Right forelimb (tissue), 1 donor: ENCODE measurements at regions not wholly inside any gene's neighbourhood (a gene's known extent, or its start where the extent isn't known, plus 50 kb on each side); places are given as distances from the start of the nearest gene placed in this dataset.
"Not testable (repeated sequence)": the region's sequence is repeated elsewhere in the genome, so short reads cannot be mapped to it uniquely, and the experiment has no call there.

Source experiments
- DNase-seq: peaks from one replicate; pipeline ENCODE4 v3.0.0-alpha.2; 2018

DNA sequence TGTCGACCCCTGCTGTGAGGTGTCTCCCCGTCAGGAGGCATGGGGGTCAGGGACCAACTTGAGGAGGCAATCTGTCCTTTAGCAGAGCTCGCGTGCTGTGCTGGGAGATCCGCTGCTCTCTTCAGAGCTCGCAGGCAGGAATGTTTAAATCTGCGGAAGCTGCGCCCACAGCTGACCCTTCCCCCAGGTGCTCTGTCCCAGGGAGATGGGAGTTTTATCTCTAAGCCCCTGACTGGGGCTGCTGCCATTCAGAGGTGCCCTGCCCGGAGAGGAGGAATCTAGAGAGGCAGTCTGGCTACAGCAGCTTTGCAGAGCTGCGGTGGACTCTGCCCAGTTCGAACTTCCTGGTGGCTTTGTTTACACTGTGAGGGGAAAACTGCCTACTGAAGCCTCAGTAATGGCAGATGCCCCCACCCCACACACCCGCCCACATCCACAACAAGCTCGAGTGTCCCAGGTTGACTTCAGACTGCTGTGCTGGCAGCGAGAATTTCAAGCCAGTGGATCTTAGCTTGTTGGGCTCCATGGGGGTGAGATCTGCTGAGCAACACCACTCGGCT, 133.1 kb downstream of the CENPC start:
- DNase-seq: not testable (repeated sequence)

DNA sequence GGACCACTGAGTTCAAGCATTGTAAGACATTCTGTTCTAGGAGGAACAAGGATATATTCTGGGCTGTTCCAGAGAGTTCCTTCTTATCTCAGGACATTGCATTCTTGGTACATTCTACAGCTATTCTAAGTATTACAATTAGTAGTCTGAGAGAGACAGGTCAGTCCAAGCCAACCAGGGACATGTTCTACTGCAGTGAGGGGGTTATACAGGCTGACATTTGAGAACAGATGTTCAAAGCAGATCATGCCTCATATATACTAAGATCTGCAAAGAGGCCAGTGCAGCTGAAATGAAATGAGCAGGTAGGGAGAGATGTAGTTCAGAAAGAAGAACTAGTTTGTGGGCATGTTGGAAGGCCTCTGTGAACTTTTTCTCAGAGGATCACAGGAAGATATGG, 142.0 kb downstream of the CENPC start:
- DNase-seq: no peak

DNA sequence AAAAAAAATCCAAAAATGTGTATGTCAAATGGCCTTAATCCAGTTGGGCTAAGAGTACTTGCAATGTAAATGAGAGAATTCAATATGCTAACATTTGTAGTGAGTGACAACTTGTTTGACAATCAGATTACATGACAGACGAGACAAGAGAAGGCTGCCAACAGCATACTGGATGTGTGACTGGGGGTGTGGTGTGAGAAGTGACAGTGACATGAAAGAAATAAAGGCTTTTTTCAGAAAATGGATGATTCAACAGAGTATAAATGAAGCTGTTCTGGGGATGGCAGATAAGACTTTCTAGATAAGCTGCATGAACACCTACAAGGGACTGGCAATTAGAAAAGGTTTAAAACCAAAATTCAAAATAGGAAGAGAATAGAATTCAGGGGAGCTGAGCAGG, 143.4 kb downstream of the CENPC start:
- no peak for DNase-seq

DNA sequence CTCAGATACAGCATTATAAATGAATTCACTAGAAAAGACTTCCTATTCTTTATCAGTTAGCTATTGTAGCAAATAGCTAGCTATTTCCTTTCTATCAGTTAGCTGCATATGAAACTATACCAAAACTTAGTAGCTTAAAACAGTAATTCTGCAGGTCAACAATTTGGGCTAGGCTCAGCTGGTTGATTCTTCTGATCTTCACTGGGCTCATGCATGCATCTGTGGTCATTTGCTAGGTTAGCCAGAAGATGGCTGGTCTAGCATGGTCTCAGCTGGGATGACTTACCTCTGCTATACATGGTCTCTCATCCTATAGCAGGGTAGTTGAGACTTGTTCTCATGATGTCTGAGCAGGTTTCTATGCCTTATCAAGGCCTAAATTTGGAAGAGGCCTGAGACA, 147.4 kb downstream of the CENPC start:
- no peak for DNase-seq

DNA sequence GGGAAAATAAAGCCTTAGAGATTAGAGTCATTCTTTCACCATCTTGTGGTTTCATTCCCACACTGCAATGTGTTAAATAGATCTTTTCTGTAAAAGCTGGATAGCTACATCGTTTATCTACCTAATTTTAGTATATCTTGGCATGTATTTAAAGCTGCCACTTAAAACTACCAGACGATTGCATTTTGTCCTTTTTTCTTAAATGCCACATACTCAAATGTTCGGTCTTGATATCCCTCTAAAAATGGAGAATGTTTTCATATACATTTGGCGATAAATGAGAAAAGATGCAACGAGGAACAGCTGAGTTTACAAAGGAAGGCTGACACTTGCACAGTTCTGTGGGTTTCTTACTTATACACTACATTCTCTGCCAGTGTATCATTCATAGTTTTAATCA, 148.3 kb downstream of the CENPC start:
- no peak for DNase-seq

DNA sequence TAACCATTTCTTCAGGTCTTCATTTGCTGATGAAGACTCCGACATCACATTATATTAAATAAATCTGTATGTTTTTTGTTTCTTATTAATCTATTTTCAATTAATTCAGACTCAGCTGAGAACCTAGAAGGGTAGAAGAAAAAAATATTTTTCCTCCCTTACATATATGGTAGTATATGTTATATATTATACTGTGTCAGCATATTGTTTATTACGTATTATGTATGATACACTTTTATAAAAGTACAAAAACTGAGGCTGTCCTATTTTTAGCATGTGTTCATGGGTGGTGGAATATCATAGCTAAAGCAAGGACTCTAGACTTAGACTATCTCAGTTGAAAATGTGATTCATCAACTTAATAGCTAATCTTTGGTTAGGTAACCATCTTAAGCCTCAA, 149.3 kb downstream of the CENPC start:
- DNase-seq: no peak

DNA sequence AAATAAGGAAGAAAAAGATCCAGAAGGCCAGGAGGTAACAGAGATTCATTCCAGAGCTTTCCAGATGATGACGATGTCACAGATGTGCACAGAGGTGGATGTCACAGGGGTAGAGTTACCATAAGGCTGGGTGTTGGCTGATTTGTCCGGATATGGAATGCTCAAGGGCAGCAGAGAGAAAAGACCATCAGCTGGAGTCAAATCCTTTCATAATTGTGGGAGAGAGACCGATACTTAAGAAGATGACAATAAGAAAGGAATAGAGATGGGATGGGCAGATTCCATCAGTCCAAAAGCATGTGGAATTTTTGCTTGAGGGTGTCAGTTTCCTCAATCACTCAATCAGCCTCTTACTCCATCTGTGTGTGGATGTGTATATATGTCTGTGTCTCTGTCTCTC, 150.4 kb downstream of the CENPC start:
- no peak for DNase-seq

DNA sequence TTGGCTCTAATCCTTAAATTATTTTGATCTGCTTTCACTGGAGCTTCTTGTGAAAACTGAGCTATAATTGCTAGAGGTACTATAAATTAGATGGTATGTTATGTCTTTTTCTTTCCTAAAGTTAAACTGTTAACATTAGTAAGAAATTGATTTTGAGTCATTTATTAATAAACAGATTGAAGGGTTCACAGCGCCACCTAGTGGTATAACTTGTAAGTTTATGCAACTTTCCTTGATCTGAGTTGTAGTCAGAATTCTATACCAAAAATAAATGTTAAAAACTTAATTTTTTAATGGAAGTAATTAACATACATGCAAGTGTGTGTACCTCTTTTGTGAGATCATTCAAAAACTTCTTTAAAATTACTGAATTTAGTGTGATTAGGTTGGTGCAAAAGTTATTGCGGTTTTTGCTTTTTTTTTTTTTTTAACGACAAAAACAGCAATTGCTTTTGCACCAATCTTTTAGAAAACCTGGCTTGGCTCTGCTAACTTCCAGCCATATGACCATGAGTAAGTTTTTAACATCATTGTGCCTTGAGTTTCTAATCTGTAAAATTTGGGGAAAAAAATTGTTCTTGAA, 151.5 kb downstream of the CENPC start:
- DNase-seq: no peak

DNA sequence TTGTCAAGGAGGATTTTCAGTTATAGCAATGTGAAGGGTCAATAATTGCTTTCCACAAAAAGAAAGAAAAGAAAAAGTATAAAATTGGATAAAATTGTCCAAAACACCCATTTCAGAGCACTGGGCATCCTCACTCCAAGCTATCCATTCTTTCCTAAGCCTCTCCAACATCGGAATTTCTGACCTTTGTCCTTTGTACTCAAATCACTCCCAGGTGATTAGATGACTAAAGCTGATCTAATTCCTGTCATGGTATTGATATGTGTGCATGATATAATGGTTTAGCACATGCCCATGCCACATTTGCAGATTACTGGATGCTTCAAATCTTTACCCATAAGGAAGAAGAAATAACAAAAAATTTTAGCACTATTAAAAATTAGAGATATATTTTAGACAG, 152.3 kb downstream of the CENPC start:
- no peak for DNase-seq

DNA sequence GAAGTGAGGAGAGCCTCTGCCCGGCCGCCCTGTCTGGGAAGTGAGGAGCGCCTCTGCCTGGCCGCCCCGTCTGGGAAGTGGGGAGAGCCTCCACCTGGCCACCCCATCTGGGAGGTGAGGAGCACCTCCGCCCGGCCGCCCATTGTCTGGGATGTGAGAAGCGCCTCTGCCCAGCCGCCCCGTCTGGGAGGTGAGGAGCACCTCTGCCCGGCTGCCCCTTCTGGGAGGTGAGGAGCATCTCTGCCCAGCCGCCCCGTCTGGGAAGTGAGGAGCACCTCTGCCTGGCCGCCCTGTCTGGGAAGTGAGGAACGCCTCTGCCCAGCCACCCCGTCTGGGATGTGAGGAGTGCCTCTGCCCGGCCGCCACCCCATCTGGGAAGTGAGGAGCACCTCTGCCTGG, 163.9 kb downstream of the CENPC start:
- DNase-seq: not testable (repeated sequence)

DNA sequence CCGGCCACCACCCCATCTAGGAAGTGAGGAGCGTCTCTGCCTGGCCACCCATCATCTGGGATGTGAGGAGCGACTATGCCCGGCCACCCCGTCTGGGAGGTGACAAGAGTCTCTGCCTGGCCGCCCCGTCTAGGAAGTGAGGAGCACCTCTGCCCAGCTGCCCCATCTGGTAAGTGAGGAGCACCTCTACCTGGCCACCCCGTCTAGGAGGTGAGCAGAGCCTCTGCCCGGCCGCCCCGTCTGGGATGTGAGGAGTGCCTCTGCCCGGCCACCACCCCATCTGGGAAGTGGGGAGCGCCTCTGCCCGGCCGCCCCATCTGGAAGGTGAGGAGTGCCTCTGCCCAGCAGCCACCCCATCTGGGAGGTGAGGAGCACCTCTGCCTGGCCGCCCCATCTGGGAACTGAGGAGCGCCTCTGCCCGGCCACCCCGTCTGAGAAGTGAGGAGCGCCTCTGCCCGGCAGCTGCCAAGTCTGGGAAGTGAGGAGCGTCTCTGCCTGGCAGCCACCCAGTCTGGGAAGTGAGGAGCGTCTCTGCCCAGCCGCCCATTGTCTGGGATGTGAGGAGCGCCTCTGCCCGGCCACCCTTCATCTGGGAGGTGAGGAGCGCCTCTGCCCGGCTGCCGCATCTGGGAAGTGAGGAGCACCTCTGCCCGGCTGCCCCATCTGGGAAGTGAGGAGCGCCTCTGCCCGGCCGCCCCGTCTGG, 164.4 kb downstream of the CENPC start:
- DNase-seq: not testable (repeated sequence)

DNA sequence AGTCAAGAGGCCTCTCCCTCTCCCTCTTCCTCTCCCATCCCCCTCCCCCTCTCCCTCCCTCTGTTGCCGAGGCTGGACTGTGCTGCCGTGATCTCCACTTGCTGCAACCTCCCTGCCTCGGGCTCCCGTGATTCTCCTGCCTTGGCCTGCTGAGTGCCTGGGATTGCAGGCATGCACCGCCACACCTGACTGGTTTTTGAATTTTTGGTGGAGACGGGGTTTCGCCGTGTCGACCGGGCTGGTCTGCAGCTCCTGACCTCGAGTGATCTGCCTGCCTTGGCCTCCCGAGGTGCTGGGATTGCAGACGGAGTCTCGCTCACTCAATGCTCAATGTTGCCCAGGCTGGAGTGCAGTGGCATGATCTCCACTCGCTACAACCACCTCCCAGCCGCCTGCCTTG, 165.1 kb downstream of the CENPC start:
- DNase-seq: no peak

DNA sequence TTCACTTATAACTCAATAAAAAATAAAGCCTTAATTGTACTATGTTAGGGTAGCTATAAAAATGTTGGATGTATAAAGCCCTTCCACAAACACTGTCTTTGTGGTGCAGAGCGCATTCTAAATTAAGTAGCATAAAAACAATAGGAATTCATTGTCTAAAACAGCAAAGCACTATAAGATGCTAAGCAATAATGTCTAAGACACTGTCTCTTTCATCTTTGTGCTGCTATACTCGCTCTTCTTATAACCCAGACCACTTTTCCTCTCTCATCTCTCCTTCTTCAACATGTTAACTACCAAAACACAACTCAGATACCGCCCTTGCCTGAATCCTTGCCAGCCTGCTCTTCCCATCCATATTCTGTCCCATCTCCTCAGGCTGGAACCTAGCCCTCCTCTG, 170.0 kb downstream of the CENPC start:
- DNase-seq: no peak

DNA sequence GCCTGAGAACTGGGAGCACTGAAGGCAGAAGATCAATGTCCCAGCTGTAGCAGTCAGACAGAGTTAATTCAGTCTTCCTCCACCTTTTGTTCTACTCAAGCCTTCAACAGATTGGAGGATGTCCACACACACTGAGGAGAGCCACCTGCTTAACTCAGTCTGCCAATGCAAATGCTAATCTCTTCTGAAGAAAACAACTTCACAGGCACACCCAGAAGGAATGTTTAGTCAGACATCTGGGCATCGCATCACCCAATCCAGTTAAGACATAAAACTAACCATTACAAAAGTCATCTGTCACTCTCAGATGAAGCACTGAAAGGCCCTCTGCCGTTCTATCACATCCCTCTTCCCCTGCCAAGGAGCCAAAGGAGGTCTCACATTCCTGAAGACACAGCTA, 173.7 kb downstream of the CENPC start:
- no peak for DNase-seq

DNA sequence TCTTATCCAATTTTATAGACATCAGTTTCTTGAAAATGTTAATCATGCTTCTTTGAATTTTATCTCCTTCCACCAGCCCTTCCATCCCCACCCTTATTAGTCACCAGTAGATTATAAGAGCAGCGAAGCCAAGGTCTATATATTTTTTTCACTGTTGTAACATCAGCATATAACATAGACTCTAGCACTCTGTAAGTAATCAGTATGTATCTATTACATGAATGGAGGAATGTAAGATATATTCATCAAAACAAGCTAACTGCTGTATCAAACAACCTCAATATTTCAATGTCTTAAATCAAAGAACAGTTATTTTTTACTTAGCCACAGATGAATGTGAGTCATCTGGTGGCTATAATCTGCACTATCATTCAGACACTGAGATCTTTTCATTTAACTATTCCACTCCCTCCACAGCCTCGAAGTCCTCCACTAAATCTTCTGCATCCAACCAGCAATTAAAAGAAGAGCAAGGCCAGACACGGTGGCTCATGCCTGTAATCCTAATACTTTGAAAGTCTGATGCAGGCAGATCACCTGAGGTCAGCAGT, 178.9 kb downstream of the CENPC start:
- DNase-seq: no peak

DNA sequence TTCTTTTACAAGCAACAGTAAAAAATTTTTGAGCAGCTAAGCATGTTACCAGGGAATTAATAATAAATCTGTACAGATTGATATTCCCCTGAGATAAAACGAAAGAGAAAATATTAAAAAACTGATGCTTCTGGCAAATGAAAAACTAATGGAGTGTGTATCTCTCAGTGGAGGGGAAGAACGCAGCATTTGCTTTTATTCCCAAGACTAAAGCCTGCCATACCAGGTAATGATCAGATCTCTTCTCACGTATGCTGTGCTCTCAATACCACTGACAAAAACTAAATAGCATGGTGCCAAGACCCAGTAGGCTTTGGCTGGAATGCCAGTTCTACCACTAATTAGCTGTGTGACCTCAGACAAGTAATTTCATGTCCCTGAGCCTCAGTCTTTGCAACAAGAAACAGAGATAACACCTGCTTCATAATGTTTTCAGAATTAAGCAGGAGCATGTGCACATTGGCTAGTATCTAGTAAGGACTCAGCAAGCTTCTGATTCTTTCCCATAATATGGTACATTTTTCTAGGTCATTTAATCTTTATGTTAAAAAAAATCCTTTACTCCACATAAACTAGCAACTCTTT, 179.6 kb downstream of the CENPC start:
- DNase-seq: no peak

DNA sequence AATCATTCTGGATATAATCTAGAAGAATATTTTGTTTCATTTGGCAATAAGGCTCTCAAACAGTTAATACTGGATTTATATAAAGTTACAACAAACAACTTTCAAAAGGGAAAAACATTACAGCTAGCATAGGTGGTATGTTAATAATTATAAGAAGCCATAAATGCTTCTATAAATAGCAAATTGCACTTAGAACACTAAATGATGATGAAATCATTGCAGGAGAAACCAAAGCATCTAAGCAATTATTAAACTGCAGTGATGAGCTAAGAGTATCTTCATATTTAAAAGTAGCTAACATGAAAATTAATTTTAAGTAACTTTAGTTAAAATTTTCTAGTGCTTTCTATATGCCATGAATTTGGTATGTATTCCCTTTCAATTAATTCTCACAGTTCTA, 189.5 kb downstream of the CENPC start:
- DNase-seq: no peak

DNA sequence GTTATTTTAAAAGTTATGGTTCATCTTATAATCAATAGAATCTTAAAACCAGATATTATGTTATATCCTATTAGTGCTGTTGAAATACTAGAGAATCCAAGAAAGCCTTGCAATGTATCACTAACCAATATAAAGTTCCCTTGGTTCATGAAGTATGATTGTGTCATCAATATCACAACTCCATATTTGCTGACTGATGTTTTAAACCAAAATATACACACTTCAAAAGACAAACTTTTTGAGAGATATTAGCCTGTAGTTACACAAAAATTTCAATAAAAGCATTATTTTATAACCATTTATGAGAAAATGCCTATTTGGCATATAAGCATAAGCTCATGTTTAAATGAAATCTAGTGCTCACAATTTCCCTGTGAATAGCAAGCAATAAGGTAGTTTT, 198.6 kb downstream of the CENPC start:
- no peak for DNase-seq

DNA sequence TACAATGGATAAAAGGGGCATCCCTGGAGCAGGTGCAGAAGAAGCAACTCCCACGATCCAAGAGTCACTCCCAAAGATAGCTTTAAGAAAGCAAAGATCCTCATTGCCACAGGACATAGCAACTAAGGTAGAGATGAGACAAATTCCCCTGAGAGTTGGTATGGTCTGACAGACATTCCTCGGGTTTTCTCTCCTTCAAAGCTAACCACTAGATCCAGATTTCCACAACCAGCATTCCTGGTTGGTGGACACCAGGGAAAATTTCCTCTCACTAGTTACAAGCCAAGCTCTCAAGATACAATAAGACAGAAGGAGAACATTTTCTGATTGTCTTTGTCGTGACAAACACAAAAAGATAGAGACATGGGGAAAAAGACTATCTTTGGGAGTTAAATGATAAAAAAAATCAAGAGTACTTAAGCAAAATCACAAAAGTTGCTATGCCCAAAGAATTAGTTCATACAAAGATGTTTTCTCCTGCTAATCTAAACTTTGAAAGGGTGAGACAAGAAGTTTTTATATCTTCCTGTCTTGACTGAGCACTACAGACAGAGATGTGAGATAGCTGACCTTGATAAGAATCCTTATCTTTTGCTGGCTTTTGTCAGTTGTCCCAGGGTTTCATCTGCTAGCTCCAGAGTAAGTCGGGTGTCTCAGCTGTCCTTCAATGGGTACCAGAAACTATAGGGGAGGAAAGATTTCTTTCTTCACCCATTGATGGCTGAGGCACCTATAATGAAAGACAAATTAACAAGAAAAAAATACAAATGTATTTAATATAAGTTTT, 200.5 kb downstream of the CENPC start:
- no peak for DNase-seq

DNA sequence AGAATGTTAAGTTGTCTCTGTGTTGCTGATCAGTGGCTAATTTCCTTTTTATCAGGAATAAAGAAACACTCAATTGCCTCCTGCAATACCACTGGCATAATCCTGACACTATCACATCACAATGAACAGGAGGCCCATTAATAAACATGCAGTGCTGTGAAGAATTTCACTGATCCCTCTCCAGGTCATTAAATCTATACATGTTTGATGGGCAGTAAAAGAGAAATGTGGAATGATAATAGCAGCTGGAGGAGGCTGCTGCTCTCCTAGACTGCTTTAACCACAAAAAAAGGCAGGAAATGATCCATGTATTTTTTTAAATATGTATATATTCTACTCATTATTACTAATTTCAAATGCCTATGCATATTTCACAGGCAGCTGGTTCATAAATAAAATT, 202.1 kb downstream of the CENPC start:
- DNase-seq: no peak

DNA sequence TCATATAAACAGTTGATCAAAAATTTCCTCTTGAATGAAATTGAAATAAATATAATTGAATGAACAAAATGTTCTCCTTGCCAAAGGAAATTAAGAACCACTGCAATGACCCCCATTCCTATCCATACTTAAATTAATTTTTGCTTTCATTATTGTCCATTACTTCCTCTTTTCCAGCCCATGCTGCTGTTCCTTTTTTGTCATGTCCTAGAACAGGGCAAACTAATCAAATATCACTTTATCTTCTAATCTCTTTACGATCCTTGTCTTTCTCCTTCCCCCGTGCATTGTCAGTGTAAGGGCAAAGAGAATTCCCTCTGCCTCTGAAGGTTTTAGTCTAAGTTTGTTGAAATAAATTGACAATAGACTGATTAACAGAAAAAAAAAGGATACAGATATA, 203.0 kb downstream of the CENPC start:
- DNase-seq: no peak

DNA sequence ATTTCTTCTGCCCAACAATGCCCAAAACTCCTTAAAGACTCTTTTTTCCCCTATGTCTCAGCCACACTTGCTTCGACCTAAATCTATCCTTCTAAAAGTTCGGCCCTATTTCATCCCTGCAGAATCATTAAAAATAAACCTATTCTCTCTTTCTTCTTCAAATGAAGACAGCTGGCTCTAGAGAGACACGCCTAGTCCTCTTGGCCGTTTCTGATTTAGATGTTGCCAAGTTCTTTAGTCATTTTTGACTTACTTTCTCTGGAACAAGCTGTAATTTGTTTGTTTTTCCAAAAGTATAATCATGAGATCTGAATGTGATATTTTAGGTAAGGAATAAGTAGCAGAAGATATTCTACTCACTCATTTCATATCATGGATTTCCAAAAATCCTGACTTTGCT, 211.6 kb downstream of the CENPC start:
- DNase-seq: no peak

DNA sequence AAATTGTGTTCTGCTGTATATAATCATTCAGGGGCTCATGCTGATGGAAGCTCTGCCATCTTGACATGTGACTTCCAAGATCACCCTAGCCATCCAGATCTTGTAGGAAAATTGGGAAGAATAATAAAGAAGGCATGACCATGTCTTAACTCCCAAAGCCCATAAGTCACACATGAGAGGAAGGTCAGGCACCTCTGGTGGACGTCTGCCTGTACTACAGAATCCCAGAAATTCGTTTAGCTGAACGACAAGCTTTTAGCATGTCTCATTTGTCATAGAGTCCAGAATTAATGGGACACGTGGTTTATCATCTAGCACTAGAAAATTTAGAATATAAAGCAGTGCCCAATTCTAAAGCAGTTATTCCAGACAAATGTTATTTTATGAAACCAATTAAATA, 212.7 kb downstream of the CENPC start:
- no peak for DNase-seq
